Caco-2 (cell line): ENCODE measurements at regions not wholly inside any gene's neighbourhood (a gene's known extent, or its start where the extent isn't known, plus 50 kb on each side); places are given as distances from the start of the nearest gene placed in this dataset.

Experiments
- BruUV-seq: library from RNA; stranded (reverse); fragments of 400-500 nt; replicated peaks from 2 replicates; lab custom pipeline; 2021; lab: Mats Ljungman, UMichigan
- CTCF ChIA-PET: fragments of 300-600 bp; sonication (Branson Sonifier 250); formaldehyde crosslinking; loops from one replicate; lab custom pipeline; 2022; ENCODE audit warnings: antibody characterized with exemption; lab: Charles Lee
- POLR2A ChIA-PET: fragments of 300-600 bp; sonication (Branson Sonifier 250); formaldehyde crosslinking; loops from one replicate; lab custom pipeline; 2022; ENCODE audit warnings: antibody characterized with exemption; lab: Charles Lee
- DNase-seq, 2 experiments: peaks; one replicate each; pipeline versions ENCODE4 v3.0.0 to v3.0.0-alpha.2; 2020 to 2022
- H3K27me3 ChIP-seq: replicated peaks from 2 replicates; pipeline ENCODE4 v1.6.0; 2011; ENCODE audit warnings: low read length; ENCODE audit not compliant: control insufficient read depth, insufficient read depth
- H3K36me3 ChIP-seq: 2 replicates; pipeline ENCODE4 v1.5.1; 2011; ENCODE audit warnings: low read length; ENCODE audit not compliant: control insufficient read depth, insufficient read depth
- H3K4me1 ChIP-seq: fragments of 250-450 bp; sonication (Bioruptor Pico); 2 replicates; pipeline ENCODE4 v1.5.1; 2020; ENCODE audit warnings: mild to moderate bottlenecking
- H3K4me3 ChIP-seq: 2 replicates; pipeline ENCODE4 v1.5.1; 2011; ENCODE audit warnings: low read depth, mild to moderate bottlenecking, control low read depth, low read length
- H3K9me3 ChIP-seq: fragments of 250-450 bp; sonication (Bioruptor Pico); 2 replicates; pipeline ENCODE4 v1.5.1; 2020; ENCODE audit warnings: mild to moderate bottlenecking, moderate library complexity
- H3K27ac Mint-ChIP-seq: one replicate; pipeline ENCODE4 v1.8.0; 2022; ENCODE audit warnings: mixed read lengths; ENCODE audit not compliant: unreplicated experiment
- H3K27me3 Mint-ChIP-seq: one replicate; pipeline ENCODE4 v1.8.0; 2022; ENCODE audit warnings: mixed read lengths; ENCODE audit not compliant: insufficient read depth, unreplicated experiment
- H3K36me3 Mint-ChIP-seq: one replicate; pipeline ENCODE4 v1.8.0; 2022; ENCODE audit warnings: mild to moderate bottlenecking, mixed read lengths; ENCODE audit not compliant: insufficient read depth, unreplicated experiment
- H3K4me1 Mint-ChIP-seq: one replicate; pipeline ENCODE4 v1.8.0; 2022; ENCODE audit warnings: low read depth, mixed read lengths; ENCODE audit not compliant: unreplicated experiment
- H3K4me3 Mint-ChIP-seq: one replicate; pipeline ENCODE4 v1.8.0; 2022; ENCODE audit warnings: mild to moderate bottlenecking, moderate library complexity, mixed read lengths; ENCODE audit not compliant: unreplicated experiment
- H3K9me3 Mint-ChIP-seq: one replicate; pipeline ENCODE4 v1.8.0; 2022; ENCODE audit warnings: mixed read lengths; ENCODE audit not compliant: unreplicated experiment
- intact Hi-C: fragments of 100-400 bp; cut with micrococcal nuclease; formaldehyde crosslinking; loops from one replicate; pipeline ENCODE4 v1.10.0; 2022; ENCODE audit not compliant: unreplicated experiment
- TF ChIP-seq, protein P1 (sequence below), 2 experiments: fragments of 200-600 bp in 1 of 2; IDR thresholded peaks; 1 replicate in 1 of 2; 2 replicates in 1 of 2; pipeline versions ENCODE4 v1.5.1 to v1.8.0; 2011 to 2022; ENCODE audit warnings: antibody characterized with exemption in 1 of 2, control low read depth in 1 of 2, inconsistent platforms in 1 of 2, low read depth in 1 of 2, low read length in 1 of 2, mild to moderate bottlenecking in 1 of 2, moderate library complexity in 1 of 2; ENCODE audit not compliant: insufficient read depth in 1 of 2, severe bottlenecking in 1 of 2, unreplicated experiment in 1 of 2

DNA sequence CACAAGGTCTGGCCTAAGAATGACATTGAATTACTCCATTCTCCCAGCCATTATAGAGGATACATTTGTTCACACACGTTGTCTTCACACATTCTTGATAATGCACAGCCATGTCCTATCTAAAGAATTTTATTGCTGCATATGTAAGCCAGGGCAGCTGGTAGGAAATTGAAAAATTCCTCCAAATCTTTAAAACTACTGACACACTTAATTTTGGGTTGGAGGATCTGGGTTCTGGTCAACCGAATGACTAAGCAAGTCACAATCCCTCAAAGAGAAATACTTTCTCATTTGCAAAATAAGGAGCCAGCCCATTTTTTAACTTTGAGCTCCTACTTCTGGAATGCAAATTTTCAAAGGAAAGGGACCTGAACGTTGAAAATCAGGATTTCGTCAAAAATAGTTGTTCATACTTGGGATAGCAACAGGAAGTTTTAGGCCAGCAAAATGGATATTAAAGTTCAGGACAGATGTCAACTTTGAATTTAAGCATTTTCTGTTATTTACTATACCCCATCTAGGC is 638.3 kb downstream of the NTRK3 start:
- Histone ChIP-seq H3K27me3 (no peaks in the 10 kb centered on the region), H3K36me3 (no peaks in the 10 kb centered on the region), H3K9me3 (peaks cover 3% of the 10 kb centered on the region; the same call in 1 of the 2 replicates), H3K4me1 (peaks cover 32% of the 10 kb centered on the region), H3K4me3 (no peak overlapping the region)
- POLR2A ChIA-PET: no interaction called here
- Mint-ChIP-seq H3K4me3 (no peak overlapping the region), H3K4me1 (peaks cover 14% of the 10 kb centered on the region), H3K27me3 (no peaks in the 10 kb centered on the region), H3K9me3 (peaks cover 11% of the 10 kb centered on the region), H3K36me3 (no peaks in the 10 kb centered on the region), H3K27ac (peak overlapping the region; percentile 51)
- CTCF ChIA-PET: no interaction called here
- intact Hi-C loops: no loop called here
- DNase-seq: no peak
- no TSS peak for BruUV-seq
- TF ChIP-seq, protein P1, sequence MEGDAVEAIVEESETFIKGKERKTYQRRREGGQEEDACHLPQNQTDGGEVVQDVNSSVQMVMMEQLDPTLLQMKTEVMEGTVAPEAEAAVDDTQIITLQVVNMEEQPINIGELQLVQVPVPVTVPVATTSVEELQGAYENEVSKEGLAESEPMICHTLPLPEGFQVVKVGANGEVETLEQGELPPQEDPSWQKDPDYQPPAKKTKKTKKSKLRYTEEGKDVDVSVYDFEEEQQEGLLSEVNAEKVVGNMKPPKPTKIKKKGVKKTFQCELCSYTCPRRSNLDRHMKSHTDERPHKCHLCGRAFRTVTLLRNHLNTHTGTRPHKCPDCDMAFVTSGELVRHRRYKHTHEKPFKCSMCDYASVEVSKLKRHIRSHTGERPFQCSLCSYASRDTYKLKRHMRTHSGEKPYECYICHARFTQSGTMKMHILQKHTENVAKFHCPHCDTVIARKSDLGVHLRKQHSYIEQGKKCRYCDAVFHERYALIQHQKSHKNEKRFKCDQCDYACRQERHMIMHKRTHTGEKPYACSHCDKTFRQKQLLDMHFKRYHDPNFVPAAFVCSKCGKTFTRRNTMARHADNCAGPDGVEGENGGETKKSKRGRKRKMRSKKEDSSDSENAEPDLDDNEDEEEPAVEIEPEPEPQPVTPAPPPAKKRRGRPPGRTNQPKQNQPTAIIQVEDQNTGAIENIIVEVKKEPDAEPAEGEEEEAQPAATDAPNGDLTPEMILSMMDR (IDR thresholded peaks at IDR 0.05; ENCODE audit: insufficient read depth in 1 of 2, low read depth in 1 of 2, low read length in 1 of 2, severe bottlenecking in 1 of 2, unreplicated experiment in 1 of 2): no peak

DNA sequence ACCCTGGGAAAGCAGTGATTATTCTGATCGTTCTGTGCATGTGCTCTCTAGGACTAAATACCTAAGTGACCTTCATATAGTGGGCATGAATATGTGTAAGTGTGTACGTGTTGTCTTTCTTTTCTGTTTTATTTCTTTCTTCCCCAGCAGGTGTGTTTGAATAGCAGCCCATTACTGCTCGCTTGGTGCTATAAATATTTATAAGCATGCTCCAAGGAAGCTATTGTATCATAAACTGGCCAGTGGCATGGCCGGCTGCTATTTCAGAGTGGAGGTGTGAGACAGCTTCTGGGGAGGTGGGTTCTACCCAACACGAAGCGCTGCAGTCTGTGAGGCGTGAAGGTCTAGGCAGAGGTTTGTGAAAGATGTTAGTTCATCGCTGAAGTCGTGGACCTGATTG is 641.8 kb downstream of the NTRK3 start:
- no peaks in the 10 kb centered on the region for H3K36me3 Mint-ChIP-seq
- no peak for DNase-seq
- TF ChIP-seq, protein P1 (IDR thresholded peaks at IDR 0.05; ENCODE audit: insufficient read depth in 1 of 2, low read depth in 1 of 2, low read length in 1 of 2, severe bottlenecking in 1 of 2, unreplicated experiment in 1 of 2): no peak
- no peaks in the 10 kb centered on the region for H3K27me3 Mint-ChIP-seq
- Histone ChIP-seq H3K27me3 (no peaks in the 10 kb centered on the region), H3K36me3 (no peaks in the 10 kb centered on the region), H3K4me1 (peaks cover 40% of the 10 kb centered on the region), H3K9me3 (no peaks in the 10 kb centered on the region), H3K4me3 (no peak overlapping the region)
- H3K27ac Mint-ChIP-seq: peak overlapping the region; percentile 14
- H3K4me3 Mint-ChIP-seq: no peak overlapping the region
- no peaks in the 10 kb centered on the region for H3K9me3 Mint-ChIP-seq
- BruUV-seq: no TSS peak
- peaks cover 26% of the 10 kb centered on the region for H3K4me1 Mint-ChIP-seq
- intact Hi-C loops: no loop called here
- ChIA-PET CTCF (no interaction called here), POLR2A (no interaction called here)

DNA sequence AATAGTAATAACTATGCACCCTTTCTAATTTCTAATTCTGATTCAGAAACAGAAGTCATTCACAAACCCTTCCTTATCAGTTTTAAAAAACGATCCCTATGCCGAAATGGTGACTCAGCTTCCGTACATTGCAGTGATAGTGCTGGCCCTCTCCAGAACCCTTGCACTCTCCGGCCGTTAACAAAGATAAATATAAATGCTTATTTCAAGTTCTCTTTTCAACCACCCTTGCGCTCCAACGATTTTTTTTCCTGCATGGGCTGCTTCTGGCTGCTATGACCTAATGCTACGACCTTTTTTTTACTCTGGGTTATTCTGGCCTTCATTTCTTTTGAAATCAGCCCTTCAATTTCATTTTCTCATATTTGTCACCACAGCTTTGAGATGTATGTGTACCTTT is 646.2 kb downstream of the NTRK3 start:
- no peaks in the 10 kb centered on the region for H3K36me3 Mint-ChIP-seq
- no peak overlapping the region for H3K4me3 Mint-ChIP-seq
- DNase-seq: no peak
- ChIA-PET CTCF (interaction anchor here (1.7 kb wide), 1 partner anchor 9 kb away, joined by 7 read pairs; no protein-coding TSS in a partner anchor), POLR2A (no interaction called here)
- intact Hi-C loops: no loop called here
- H3K27me3 ChIP-seq: no peaks in the 10 kb centered on the region
- H3K4me1 Mint-ChIP-seq: peaks cover 38% of the 10 kb centered on the region
- peaks cover 33% of the 10 kb centered on the region for H3K4me1 ChIP-seq
- H3K9me3 ChIP-seq: no peaks in the 10 kb centered on the region
- H3K4me3 ChIP-seq: no peak overlapping the region
- TF ChIP-seq, protein P1 (IDR thresholded peaks at IDR 0.05; ENCODE audit: insufficient read depth in 1 of 2, low read depth in 1 of 2, low read length in 1 of 2, severe bottlenecking in 1 of 2, unreplicated experiment in 1 of 2): no peak
- peak overlapping the region; percentile 80 for H3K27ac Mint-ChIP-seq
- H3K27me3 Mint-ChIP-seq: no peaks in the 10 kb centered on the region
- H3K36me3 ChIP-seq: no peaks in the 10 kb centered on the region
- H3K9me3 Mint-ChIP-seq: no peaks in the 10 kb centered on the region
- no TSS peak for BruUV-seq
